ENCODE measurements at regions not wholly inside any gene's neighbourhood (a gene's known extent, or its start where the extent isn't known, plus 50 kb on each side); places are given as distances from the start of the nearest gene placed in this dataset.

DNA sequence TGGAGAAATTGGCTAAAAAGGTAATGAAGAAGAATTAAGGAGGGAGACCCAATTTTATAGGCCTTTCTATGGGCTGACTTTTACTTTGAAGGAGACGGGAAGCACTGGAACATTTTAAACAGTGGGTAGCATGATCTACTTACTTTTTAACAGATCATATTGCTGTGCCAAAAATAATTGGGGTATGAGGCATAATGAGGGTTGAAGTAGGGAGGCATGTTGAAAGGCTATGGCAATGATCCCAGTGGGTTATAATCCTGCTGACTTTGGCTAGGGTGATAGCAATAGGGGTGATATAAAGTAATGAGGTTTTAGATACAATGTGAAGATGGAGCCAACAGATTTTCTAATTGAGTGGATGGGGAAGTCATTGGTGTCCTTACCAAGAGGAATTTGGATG lies 73.2 kb downstream of the GPR37 start:
- DNase-seq (ENCODE audit: extremely low spot score, insufficient read length, low read depth), result no peak
- no peak for FAIRE-seq

DNA sequence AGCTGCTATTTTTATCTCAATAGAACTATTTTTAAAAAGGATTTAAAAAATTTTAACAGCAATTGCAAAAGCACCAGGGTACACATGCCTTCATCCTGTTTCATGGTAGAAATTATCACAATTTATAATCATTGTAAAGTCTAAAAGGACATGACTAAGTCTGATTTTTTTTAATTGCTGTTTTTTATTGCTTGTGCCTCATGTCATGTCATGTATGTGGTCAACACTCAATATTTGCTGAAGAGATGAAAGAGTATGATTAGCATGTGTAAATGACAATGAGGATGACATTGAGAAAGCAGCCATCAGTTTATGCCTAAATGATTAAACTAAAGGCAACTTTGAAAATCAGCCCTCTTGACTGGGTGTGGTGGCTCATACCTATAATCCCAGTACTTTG lies 74.8 kb downstream of the GPR37 start:
- DNase-seq (ENCODE audit: extremely low spot score, insufficient read length, low read depth), result no peak
- FAIRE-seq, result no peak

DNA sequence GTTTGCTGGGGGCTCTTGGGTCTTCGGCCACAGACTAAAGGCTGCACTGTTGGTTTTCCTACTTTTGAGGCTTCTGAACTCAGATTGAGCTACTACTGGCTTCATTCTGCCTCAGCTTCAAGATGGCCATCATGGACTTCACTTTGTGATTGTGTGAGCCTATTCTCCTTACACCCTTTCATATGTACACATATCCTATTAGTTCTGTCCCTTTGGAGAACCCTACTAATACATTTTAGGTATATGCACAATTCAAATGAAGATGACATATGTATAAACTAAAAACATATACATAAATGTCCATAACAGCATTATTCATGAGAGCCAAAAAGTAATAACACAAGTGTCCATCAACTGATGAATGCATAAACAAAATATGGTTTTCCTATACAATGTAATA lies 75.7 kb downstream of the GPR37 start:
- DNase-seq (ENCODE audit: extremely low spot score, insufficient read length, low read depth), result no peak
- FAIRE-seq, result no peak

GRCh38 chr7:124689523-124689922 lies 76.1 kb downstream of the GPR37 start:
- FAIRE-seq, result no peak
- no peak for DNase-seq (ENCODE audit: extremely low spot score, insufficient read length, low read depth)

GRCh38 chr7:124688991-124689390 lies 76.6 kb downstream of the GPR37 start:
- no peak for FAIRE-seq

DNA sequence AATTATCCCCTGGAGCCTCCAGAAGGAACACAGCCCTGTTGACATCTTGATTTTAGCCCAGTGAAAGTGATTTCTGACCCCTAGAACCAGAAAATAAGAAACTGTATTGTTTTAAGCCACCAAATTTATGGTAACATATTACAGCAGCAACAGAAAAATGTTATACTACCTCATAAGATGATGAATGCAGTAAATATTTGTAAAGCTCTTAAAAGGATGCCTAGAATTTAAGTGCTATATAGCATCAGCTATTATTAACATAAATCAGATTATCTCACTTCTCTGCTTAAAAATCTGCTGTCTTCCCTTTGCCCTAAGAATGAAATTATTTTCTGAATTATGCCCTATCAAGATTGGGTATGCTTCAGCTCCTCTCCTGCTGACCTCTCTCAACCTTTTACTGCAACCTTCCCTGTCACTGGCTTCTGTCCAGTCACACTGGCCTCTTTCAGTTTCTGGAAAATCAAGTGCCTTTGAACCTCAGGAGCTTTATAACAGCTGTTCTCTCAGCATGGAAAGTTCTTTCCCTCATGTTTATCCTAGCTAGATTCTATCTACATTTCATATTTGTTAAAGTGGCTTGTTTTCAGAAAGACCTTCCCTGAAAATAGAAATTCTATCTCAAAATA lies 78.9 kb downstream of the GPR37 start:
- no peak for DNase-seq (ENCODE audit: extremely low spot score, insufficient read length, low read depth)
- no peak for FAIRE-seq

More at GRCh38 chr7:124688991-124689390, 76.6 kb downstream of the GPR37 start:
- no peak for DNase-seq (ENCODE audit: extremely low spot score, insufficient read length, low read depth)

DNA sequence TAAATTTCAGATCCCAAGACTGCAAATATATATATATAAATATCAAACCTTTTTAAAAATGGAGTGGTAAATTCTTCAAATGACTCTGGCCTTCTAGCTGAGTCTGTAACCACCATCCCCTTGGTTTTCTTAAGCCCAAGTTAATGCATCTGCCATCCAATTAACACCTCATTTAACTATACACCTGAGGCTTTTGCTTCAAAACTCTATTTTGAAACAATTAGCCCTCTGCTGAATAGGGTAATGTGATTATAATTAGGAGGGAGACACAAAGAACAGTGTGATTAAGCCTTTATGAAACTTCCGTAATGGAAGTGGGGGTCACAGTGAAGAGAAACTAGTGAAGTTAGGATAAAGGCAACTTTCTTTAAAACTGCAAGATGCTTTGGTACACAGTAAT lies 83.6 kb downstream of the GPR37 start:
- FAIRE-seq, result no peak

DNA sequence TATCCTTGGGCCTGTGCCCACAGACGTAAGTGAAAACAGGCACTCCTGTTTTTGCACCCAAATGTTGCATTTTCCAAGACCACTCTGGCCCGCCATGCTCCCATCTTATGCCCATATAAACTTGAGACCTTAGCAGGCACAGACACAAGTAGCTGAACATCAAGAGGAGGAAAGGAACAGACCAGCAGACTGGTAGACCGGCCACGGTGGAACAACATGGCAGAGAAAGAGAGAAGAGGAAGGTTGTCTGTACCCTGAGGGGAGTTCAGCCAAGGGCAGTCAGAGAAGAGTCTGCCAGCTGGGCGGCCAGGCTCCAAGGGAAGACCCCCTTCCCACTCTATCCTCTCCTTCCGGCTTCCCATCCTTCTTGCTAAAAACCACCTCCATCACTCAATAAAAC lies 85.3 kb downstream of the GPR37 start:
- DNase-seq (ENCODE audit: extremely low spot score, insufficient read length, low read depth) (no peak), FAIRE-seq (no peak)

More for the DNA sequence above, 83.6 kb downstream of the GPR37 start:
- DNase-seq (ENCODE audit: extremely low spot score, insufficient read length, low read depth), result no peak

DNA sequence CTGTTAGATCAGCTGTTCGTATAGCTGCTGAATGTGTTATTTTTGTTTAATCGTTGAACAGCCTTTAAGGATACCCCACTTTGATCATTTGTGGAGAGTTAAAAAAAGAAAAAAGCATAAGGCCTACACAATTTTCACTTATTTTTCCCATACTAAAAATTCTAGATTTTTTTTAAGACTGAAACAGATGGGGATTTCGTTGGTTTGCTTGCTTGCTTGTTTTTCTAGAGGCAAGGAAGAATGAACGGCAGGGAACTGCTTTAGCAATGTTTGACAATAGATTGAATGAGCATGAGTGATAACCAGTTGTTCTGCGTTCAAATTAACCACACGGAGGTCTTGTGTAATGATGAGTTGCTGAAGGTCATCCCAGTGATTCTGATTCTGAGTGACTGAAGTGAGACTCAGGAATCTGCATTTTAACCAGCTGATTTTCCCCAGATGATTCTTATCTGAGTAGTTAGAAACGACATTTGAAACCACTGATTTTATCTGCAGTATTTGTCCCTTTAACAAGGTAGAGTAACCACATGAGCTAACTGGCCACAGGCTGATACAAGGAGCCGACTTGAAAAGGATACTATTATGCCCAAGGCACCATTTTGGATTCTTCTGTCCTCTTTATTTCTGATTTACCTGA lies 85.9 kb downstream of the GPR37 start:
- FAIRE-seq (no peak), DNase-seq (ENCODE audit: extremely low spot score, insufficient read length, low read depth) (no peak)

DNA sequence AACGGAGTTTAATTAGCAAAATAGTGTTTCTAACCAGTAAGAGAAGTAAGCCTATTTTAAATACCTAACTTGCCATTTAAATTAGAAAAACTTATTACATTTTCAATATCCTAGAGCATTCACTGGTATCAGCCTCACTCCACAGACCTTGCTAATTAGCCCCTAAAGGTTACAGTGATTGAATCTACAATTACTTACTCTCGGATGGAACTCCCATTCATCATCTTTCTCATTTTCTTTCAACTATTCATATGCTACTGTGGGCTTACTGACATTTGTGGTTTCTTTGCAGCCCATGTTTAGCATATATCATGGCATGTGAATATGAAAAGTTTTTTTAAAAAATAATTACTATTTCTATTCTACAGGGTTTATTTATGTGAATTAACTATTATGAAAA lies 86.4 kb downstream of the GPR37 start:
- FAIRE-seq (no peak), DNase-seq (ENCODE audit: extremely low spot score, insufficient read length, low read depth) (no peak)

- no peak for FAIRE-seq
Observed at GRCh38 chr7:124674451-124674850, 91.1 kb downstream of the GPR37 start.

DNA sequence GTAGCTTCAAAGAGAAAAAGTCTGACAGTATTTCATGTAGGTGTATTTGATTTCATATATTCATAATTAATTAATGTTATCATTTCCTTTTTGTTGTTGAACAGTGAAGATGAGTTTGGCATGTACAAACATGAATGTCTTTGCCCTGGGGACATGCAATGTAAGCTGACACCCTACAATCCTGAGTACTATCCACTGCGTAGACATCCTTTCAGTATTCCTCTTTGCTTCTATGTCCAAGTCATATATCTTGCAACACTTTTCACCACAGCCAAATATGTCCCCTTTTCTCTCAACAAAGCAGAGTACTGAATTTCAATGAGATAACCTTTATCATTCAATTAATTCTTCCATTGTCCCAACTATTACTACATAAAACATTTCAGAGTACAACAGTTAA lies 93.6 kb downstream of the GPR37 start:
- no peak for FAIRE-seq
- DNase-seq (ENCODE audit: extremely low spot score, insufficient read length, low read depth), result no peak

More at GRCh38 chr7:124674451-124674850, 91.1 kb downstream of the GPR37 start:
- no peak for DNase-seq (ENCODE audit: extremely low spot score, insufficient read length, low read depth)

GRCh38 chr7:124667312-124668153 lies 98.1 kb downstream of the GPR37 start:
- DNase-seq (ENCODE audit: extremely low spot score, insufficient read length, low read depth) (no peak), FAIRE-seq (no peak)

- FAIRE-seq (no peak), DNase-seq (ENCODE audit: extremely low spot score, insufficient read length, low read depth) (no peak)
Observed at GRCh38 chr7:124662937-124663336, 102.7 kb downstream of the GPR37 start.

DNA sequence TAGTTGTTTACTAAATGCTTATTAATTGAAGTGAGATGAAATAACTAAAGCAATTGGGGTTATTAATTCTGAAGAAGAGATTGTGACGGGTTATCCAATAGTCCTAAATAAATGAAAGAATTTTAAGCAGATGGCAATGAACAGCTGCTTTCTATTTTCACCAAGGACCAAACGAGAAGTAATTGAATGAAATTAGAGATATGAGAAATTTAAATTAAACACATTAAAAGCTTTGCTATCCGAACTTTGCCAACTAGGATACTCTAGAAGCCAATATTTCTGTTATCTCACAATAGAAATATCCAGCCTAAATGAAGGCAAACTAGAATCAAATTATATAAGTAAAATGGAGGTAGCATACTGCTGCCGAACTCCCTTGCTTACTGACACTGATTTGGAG lies 103.2 kb downstream of the GPR37 start:
- DNase-seq (ENCODE audit: extremely low spot score, insufficient read length, low read depth) (no peak), FAIRE-seq (no peak)

DNA sequence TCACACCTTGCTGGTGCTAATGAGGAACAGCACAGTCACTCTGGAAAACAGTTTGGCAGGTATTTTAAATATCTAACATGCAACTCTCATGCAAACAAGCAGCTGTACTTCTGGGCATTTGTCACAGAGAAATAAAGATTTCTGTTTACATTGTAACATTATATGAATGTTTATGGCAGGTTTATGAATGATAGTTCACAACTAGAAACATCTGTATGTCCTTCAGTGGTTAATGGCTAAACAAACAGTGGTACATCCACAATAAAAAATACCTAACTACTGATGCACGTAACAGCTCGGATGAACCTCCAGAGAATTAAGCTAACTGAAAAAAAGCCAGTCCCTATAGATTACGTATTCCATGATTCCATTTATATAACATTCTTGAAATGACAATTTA lies 109.6 kb downstream of the GPR37 start:
- no peak for DNase-seq (ENCODE audit: extremely low spot score, insufficient read length, low read depth)
- FAIRE-seq, result no peak

DNA sequence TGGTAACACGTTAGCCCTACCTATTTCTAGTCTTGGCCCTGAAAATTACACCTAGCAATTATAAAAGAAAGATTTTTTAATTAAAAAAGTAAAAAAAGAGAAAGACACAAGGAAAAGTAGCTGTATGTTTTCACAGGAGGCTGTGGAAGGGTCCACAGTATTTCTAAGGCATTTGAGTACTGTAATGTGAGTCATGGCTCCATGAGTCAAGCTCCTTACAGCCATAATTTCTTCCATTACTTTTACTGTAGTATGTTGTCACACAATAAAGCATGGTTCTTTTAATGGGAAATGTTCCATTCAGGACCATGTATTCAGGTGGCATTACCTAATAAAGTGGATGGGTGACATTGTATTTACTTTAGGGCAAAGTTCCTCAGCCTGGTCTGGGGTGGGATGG lies 113.4 kb downstream of the GPR37 start:
- FAIRE-seq (no peak), DNase-seq (ENCODE audit: extremely low spot score, insufficient read length, low read depth) (no peak)

GRCh38 chr7:124651136-124651535 lies 114.5 kb downstream of the GPR37 start:
- no peak for DNase-seq (ENCODE audit: extremely low spot score, insufficient read length, low read depth)

GRCh38 chr7:124649397-124650014 lies 116.1 kb downstream of the GPR37 start:
- FAIRE-seq, result no peak

More at GRCh38 chr7:124651136-124651535, 114.5 kb downstream of the GPR37 start:
- FAIRE-seq, result no peak

GRCh38 chr7:124647630-124648306 lies 117.8 kb downstream of the GPR37 start:
- no peak for DNase-seq (ENCODE audit: extremely low spot score, insufficient read length, low read depth)
- FAIRE-seq, result no peak

More at GRCh38 chr7:124649397-124650014, 116.1 kb downstream of the GPR37 start:
- no peak for DNase-seq (ENCODE audit: extremely low spot score, insufficient read length, low read depth)

Measured in GM18507 (cell line).